OCI-LY1 (cell line): ENCODE measurements at regions not wholly inside any gene's neighbourhood (a gene's known extent, or its start where the extent isn't known, plus 50 kb on each side); places are given as distances from the start of the nearest gene placed in this dataset.

Experiments used
- H2AFZ ChIP-seq: fragments of 200-600 bp; sonication (generic), shearing (Covaris generic); 2 replicates; pipeline ENCODE4 v1.6.0; 2014; ENCODE audit warnings: antibody characterized with exemption, mild to moderate bottlenecking, low read length
- H3F3A ChIP-seq: fragments of 200-600 bp; sonication (generic), shearing (Covaris generic); 2 replicates; pipeline ENCODE4 v1.6.0; 2014; ENCODE audit warnings: mild to moderate bottlenecking, antibody characterized with exemption, low read length, moderate library complexity; ENCODE audit not compliant: insufficient read depth
- H3K27ac ChIP-seq: fragments of 200-600 bp; sonication (generic); 2 replicates; pipeline ENCODE4 v1.5.1; 2014; ENCODE audit warnings: low read length, mixed run types, mild to moderate bottlenecking, low read depth; ENCODE audit not compliant: poor library complexity, severe bottlenecking
- H3K27me3 ChIP-seq: fragments of 200-600 bp; sonication (generic); 2 replicates; pipeline ENCODE4 v1.6.0; 2014; ENCODE audit warnings: antibody characterized with exemption, mild to moderate bottlenecking, low read length, moderate library complexity; ENCODE audit not compliant: insufficient read depth
- H3K36me3 ChIP-seq: fragments of 200-600 bp; sonication (generic); 2 replicates; pipeline ENCODE4 v1.6.1; 2014; ENCODE audit warnings: mild to moderate bottlenecking, antibody characterized with exemption, low read length, moderate library complexity, mixed read lengths; ENCODE audit not compliant: insufficient read depth
- H3K4me1 ChIP-seq: fragments of 200-600 bp; sonication (generic); 2 replicates; pipeline ENCODE4 v1.5.1; 2014; ENCODE audit warnings: mild to moderate bottlenecking, low read length, moderate library complexity; ENCODE audit not compliant: insufficient read depth, severe bottlenecking
- H3K4me2 ChIP-seq: fragments of 200-600 bp; sonication (generic), shearing (Covaris generic); 2 replicates; pipeline ENCODE4 v1.6.1; 2014; ENCODE audit warnings: low read length
- H3K4me3 ChIP-seq: fragments of 200-600 bp; sonication (generic); 2 replicates; pipeline ENCODE4 v1.5.1; 2014; ENCODE audit warnings: low read length, low read depth, mild to moderate bottlenecking, mixed read lengths; ENCODE audit not compliant: poor library complexity, severe bottlenecking
- H3K79me2 ChIP-seq: fragments of 200-600 bp; shearing (Covaris generic); 2 replicates; pipeline ENCODE4 v1.6.1; 2016; ENCODE audit warnings: mixed run types, low read length, mixed read lengths; ENCODE audit not compliant: insufficient read depth
- H3K9ac ChIP-seq: fragments of 200-600 bp; sonication (generic), shearing (Covaris generic); 2 replicates; pipeline ENCODE4 v1.6.1; 2014; ENCODE audit warnings: mild to moderate bottlenecking, low read length, mixed read lengths
- H3K9me2 ChIP-seq: fragments of 200-600 bp; sonication (generic), shearing (Covaris generic); 2 replicates; pipeline ENCODE4 v1.6.1; 2014; ENCODE audit warnings: low read depth, mild to moderate bottlenecking, low read length, mixed read lengths
- H3K9me3 ChIP-seq: fragments of 200-600 bp; shearing (Covaris generic); 2 replicates; pipeline ENCODE4 v1.6.1; 2014; ENCODE audit warnings: low read length, mixed read lengths
- H4K20me1 ChIP-seq: fragments of 200-600 bp; sonication (generic), shearing (Covaris generic); 2 replicates; pipeline ENCODE4 v1.6.0; 2016; ENCODE audit warnings: mild to moderate bottlenecking, low read length; ENCODE audit not compliant: insufficient read depth
- EZH2 ChIP-seq: fragments of 200-600 bp; sonication (generic), shearing (Covaris generic); IDR thresholded peaks from 2 replicates; pipeline ENCODE4 v1.8.0; 2017; ENCODE audit warnings: borderline replicate concordance, mixed run types, mild to moderate bottlenecking, antibody characterized with exemption, low read length, moderate library complexity, mixed read lengths
- TF ChIP-seq, protein P1 (sequence below): fragments of 200-600 bp; sonication (generic), shearing (Covaris generic); IDR thresholded peaks from 2 replicates; pipeline ENCODE4 v1.5.1; 2017; ENCODE audit warnings: mild to moderate bottlenecking, antibody characterized with exemption, low read length, moderate library complexity, mixed read lengths

DNA sequence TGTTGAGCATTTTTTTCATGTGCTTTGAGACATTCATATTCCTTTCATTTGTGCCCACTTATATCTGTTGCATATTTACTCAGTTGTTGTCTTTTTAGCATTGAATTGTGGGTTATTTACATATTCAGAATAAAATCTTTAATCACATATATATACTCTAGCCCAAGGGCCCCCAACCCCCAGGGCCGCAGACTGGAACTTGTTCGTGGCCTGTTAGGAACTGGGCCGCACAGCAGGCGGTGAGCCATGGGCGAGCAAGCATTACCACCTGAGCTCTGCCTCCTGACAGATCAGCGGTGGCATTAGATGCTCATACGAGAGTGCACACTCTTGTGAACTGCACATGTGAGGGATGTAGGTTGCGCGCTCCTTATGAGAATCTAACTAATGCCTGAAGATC is 480.6 kb downstream of the KCTD8 start:
- no peak for TF ChIP-seq EZH2
- TF ChIP-seq, protein P1, sequence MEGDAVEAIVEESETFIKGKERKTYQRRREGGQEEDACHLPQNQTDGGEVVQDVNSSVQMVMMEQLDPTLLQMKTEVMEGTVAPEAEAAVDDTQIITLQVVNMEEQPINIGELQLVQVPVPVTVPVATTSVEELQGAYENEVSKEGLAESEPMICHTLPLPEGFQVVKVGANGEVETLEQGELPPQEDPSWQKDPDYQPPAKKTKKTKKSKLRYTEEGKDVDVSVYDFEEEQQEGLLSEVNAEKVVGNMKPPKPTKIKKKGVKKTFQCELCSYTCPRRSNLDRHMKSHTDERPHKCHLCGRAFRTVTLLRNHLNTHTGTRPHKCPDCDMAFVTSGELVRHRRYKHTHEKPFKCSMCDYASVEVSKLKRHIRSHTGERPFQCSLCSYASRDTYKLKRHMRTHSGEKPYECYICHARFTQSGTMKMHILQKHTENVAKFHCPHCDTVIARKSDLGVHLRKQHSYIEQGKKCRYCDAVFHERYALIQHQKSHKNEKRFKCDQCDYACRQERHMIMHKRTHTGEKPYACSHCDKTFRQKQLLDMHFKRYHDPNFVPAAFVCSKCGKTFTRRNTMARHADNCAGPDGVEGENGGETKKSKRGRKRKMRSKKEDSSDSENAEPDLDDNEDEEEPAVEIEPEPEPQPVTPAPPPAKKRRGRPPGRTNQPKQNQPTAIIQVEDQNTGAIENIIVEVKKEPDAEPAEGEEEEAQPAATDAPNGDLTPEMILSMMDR: no peak
- H3K9me2 ChIP-seq: no peaks in the 10 kb centered on the region
- H3K27me3 ChIP-seq: no peaks in the 10 kb centered on the region

DNA sequence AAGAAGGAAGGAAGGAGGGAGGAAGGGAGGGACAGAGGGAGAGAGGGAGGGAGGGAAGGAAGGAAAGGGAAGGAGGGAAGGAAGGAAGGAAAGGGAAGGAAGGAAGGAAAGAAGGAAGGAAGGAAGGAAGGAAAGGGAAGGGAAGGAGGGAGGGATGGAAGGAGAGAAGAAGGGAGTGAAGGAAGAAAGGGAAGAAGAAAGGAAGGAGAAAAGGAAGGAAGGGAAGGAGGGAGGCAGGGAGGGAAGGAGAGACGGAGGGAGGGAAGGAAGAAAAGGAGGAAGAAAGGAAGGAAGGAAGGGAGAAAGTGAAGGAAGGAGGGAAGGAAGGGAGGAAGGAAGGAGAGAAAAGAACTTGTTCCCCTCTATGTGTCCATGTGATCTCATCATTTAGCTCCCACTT is 465.0 kb downstream of the KCTD8 start:
- H3K79me2 ChIP-seq: no peaks in the 10 kb centered on the region
- no peaks in the 10 kb centered on the region for H3K9me2 ChIP-seq
- H3F3A ChIP-seq: no peaks in the 10 kb centered on the region
- H3K27ac ChIP-seq: no peak overlapping the region
- H3K4me2 ChIP-seq: no peak overlapping the region
- H3K9ac ChIP-seq: no peak overlapping the region
- H2AFZ ChIP-seq: no peak overlapping the region
- H3K9me3 ChIP-seq: no peaks in the 10 kb centered on the region
- H3K4me3 ChIP-seq: no peak overlapping the region
- no peaks in the 10 kb centered on the region for H3K4me1 ChIP-seq
- TF ChIP-seq, protein P1: no peak
- no peak for TF ChIP-seq EZH2
- H3K36me3 ChIP-seq: no peaks in the 10 kb centered on the region
- no peaks in the 10 kb centered on the region for H4K20me1 ChIP-seq
- H3K27me3 ChIP-seq: no peaks in the 10 kb centered on the region

More for the DNA sequence above, 480.6 kb downstream of the KCTD8 start:
- no peak overlapping the region for H3K4me2 ChIP-seq
- no peaks in the 10 kb centered on the region for H3K79me2 ChIP-seq
- H3K36me3 ChIP-seq: no peaks in the 10 kb centered on the region
- no peak overlapping the region for H3K9ac ChIP-seq
- no peaks in the 10 kb centered on the region for H3K4me1 ChIP-seq
- H3K27ac ChIP-seq: no peak overlapping the region
- H3K9me3 ChIP-seq: no peaks in the 10 kb centered on the region
- no peaks in the 10 kb centered on the region for H3F3A ChIP-seq
- H4K20me1 ChIP-seq: no peaks in the 10 kb centered on the region
- no peak overlapping the region for H2AFZ ChIP-seq
- H3K4me3 ChIP-seq: no peak overlapping the region

DNA sequence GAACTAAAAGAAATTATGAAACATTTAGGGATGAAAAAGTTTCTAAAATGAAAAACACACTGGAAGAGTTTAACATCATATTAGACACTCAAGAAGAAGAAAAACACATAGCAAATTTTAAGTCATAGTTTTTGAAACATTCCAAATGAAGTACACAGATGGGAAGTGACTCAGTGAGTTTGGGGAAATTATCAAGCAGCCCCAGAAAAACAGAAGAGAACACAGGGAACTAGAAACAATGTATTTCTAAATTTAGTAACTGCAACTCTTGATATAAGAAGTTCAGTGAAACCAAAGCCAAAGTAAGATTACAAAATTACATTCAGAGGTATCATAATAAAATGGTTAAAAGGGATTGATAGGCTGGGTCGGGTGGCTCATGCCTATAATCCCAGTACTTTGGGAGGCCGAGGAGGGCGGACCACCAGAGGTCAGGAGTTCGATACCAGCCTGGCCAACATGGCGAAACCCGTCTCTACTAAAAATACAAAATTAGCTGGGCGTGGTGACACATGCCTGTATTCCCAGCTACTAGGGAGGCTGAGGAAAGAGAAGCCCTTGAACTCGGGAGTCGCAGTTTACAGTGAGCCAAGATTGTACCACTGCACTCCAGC is 461.2 kb downstream of the KCTD8 start:
- Histone ChIP-seq H3K4me2 (no peak overlapping the region), H3K27ac (no peak overlapping the region), H3K4me3 (no peak overlapping the region), H3K27me3 (no peaks in the 10 kb centered on the region), H3K9me3 (no peaks in the 10 kb centered on the region), H3K9ac (no peak overlapping the region), H3K79me2 (no peaks in the 10 kb centered on the region), H4K20me1 (no peaks in the 10 kb centered on the region), H3K4me1 (no peaks in the 10 kb centered on the region), H3K36me3 (no peaks in the 10 kb centered on the region), H2AFZ (no peak overlapping the region), H3F3A (no peaks in the 10 kb centered on the region), H3K9me2 (no peaks in the 10 kb centered on the region)
- TF ChIP-seq EZH2: no peak
- TF ChIP-seq, protein P1: no peak
